ENCODE measurements at regions not wholly inside any gene's neighbourhood (a gene's known extent, or its start where the extent isn't known, plus 50 kb on each side); places are given as distances from the start of the nearest gene placed in this dataset.

- TF ChIP-seq, protein P1, sequence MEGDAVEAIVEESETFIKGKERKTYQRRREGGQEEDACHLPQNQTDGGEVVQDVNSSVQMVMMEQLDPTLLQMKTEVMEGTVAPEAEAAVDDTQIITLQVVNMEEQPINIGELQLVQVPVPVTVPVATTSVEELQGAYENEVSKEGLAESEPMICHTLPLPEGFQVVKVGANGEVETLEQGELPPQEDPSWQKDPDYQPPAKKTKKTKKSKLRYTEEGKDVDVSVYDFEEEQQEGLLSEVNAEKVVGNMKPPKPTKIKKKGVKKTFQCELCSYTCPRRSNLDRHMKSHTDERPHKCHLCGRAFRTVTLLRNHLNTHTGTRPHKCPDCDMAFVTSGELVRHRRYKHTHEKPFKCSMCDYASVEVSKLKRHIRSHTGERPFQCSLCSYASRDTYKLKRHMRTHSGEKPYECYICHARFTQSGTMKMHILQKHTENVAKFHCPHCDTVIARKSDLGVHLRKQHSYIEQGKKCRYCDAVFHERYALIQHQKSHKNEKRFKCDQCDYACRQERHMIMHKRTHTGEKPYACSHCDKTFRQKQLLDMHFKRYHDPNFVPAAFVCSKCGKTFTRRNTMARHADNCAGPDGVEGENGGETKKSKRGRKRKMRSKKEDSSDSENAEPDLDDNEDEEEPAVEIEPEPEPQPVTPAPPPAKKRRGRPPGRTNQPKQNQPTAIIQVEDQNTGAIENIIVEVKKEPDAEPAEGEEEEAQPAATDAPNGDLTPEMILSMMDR (IDR thresholded peaks at IDR 0.05), result no peak
- TF ChIP-seq CEBPB (IDR thresholded peaks at IDR 0.05) (no peak), RFX5 (IDR thresholded peaks at IDR 0.05) (no peak), PBX3 (IDR thresholded peaks at IDR 0.05) (no peak), REST (IDR thresholded peaks at IDR 0.05) (no peak), POLR2A (IDR thresholded peaks at IDR 0.05; ENCODE audit: low read length) (no peak), CHD2 (IDR thresholded peaks at IDR 0.05; ENCODE audit: low read length, partially characterized antibody) (no peak), RARB (CRISPR knock-in tag; IDR thresholded peaks at IDR 0.05) (no peak), SMC3 (IDR thresholded peaks at IDR 0.05) (no peak), EP300 (IDR thresholded peaks at IDR 0.05) (no peak), TP53 (CRISPR knock-in tag; IDR thresholded peaks at IDR 0.05) (no peak), ZFP36 (IDR thresholded peaks at IDR 0.05; ENCODE audit: borderline replicate concordance, partially characterized antibody) (no peak), GATA3 (IDR thresholded peaks at IDR 0.05; ENCODE audit: borderline replicate concordance) (no peak)
- TF ChIP-seq, protein P2, sequence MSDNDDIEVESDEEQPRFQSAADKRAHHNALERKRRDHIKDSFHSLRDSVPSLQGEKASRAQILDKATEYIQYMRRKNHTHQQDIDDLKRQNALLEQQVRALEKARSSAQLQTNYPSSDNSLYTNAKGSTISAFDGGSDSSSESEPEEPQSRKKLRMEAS (IDR thresholded peaks at IDR 0.05), result no peak
Observed at GRCh38 chr5:155564541-155564940, 551.0 kb downstream of the KIF4B start.

Measured in A549 (cell line).